Lung (tissue), 11 donors: ENCODE measurements at regions not wholly inside any gene's neighbourhood (a gene's known extent, or its start where the extent isn't known, plus 50 kb on each side); places are given as distances from the start of the nearest gene placed in this dataset.

Experiments
- ATAC-seq: fragments of 200-7000 bp; cut with Tn5 transposase; one replicate; pipeline ENCODE4 v1.9.1; 2020; ENCODE audit warnings: moderate number of reproducible peaks; ENCODE audit not compliant: insufficient read depth, low FRiP score
- DNase-seq, 3 donors: peaks; one replicate each; pipeline ENCODE4 v3.0.0-alpha.2; 2013 to 2017
- H3K27ac ChIP-seq, 2 donors: one replicate each; pipeline ENCODE4 v1.5.1; 2013; ENCODE audit warnings: mild to moderate bottlenecking in 2 of 2, moderate library complexity in 2 of 2, control low read depth in 1 of 2, inconsistent platforms in 1 of 2, low read depth in 1 of 2, low read length in 1 of 2
- H3K27me3 ChIP-seq, 3 donors: one replicate each; pipeline ENCODE4 v1.5.1; 2013; ENCODE audit warnings: low read length in 2 of 3; ENCODE audit not compliant: control insufficient read depth in 3 of 3, insufficient read depth in 3 of 3
- H3K36me3 ChIP-seq, 4 donors: one replicate each; pipeline ENCODE4 v1.5.1; 2013; ENCODE audit warnings: low read length in 4 of 4, mild to moderate bottlenecking in 1 of 4, moderate library complexity in 1 of 4; ENCODE audit not compliant: control insufficient read depth in 4 of 4, insufficient read depth in 4 of 4
- H3K4me1 ChIP-seq, 5 donors: one replicate each; pipeline ENCODE4 v1.5.1; 2013; ENCODE audit warnings: low read length in 5 of 5, mild to moderate bottlenecking in 2 of 5, moderate library complexity in 1 of 5; ENCODE audit not compliant: control insufficient read depth in 5 of 5, insufficient read depth in 5 of 5
- H3K4me3 ChIP-seq: one replicate; pipeline ENCODE4 v1.5.1; 2013; ENCODE audit warnings: mild to moderate bottlenecking, control low read depth, moderate library complexity
- H3K9ac ChIP-seq, 2 donors: one replicate each; pipeline ENCODE4 v1.5.1; 2013; ENCODE audit warnings: low read length in 2 of 2, control low read depth in 1 of 2; ENCODE audit not compliant: insufficient read depth in 1 of 2
- H3K9me3 ChIP-seq, 4 donors: one replicate each; pipeline ENCODE4 v1.5.1; 2013; ENCODE audit warnings: low read length in 3 of 4, mild to moderate bottlenecking in 1 of 4, moderate library complexity in 1 of 4; ENCODE audit not compliant: control insufficient read depth in 4 of 4, insufficient read depth in 3 of 4
- CTCF ChIP-seq: IDR thresholded peaks from 2 replicates; pipeline ENCODE4 v1.5.1; 2012; ENCODE audit warnings: mild to moderate bottlenecking; ENCODE audit errors: control extremely low read depth, extremely low read depth
- WGBS, 2 donors: extraction: QIAGEN DNeasy Blood & Tissue Kit; methylation state at CpG; one replicate each; pipeline ENCODE4 v1.1.7; 2013; 5-methylcytosine and 5-hydroxymethylcytosine counted together
- donor health status: control.
- donor health status: control.
- donor health status: Bipolar disorder and iron deficiency.
- donor health status: healthy.
- donor health status: DM: yes; HTN: yes; CAD: no.

DNA sequence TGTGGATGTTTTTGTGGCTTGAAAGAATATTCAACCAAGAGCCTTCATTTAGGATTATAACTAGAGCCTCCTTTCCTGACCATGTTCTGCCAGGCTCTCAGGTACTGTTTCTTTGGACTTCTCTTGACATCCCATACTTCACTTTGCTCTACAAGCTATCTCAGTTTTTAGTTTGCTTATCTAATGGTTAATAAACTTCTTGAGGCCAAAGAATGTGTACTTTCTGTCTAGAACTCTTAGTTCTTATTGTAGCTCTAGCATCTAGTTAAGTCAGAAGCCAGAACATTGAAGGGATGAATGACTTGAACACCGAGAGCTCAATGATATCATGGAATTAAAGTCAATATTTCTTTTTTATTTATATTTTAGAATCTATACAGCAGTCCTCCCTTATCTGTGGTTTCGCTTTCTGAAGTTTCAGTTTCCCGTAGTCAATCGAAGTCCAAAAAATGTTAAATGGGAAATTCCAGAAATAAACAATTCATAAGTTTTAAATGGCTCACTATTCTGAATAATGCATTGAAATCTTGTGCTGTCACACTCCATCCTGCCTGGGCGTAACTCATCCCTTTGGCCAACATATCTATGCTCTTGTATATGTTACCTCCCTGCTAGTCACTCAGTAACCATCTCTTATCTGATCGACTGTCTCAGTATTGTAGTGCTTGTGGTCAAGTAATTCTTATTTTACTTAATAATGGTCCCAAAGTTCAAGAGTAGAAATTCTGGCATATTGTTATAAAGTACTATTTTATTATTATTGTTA lies 368.6 kb upstream of the RBMS3 start:
- WGBS, 2 donors: 43 to 70% methylated on average over 6 of the region's 6 CpGs
- Histone ChIP-seq H3K27ac (no peak overlapping the region), H3K4me1 (peaks cover 0 to 22% (median 0%) of the 10 kb centered on the region in 5 donors), H3K9me3 (no peaks in the 10 kb centered on the region), H3K9ac (peak overlapping the region in 1 of 2 donors; percentile 30), H3K4me3 (no peak overlapping the region), H3K27me3 (no peaks in the 10 kb centered on the region), H3K36me3 (no peaks in the 10 kb centered on the region)
- ATAC-seq: no peak
- peak in 1 of 3 donors; percentile 17 for DNase-seq
- TF ChIP-seq CTCF: no peak

GRCh38 chr3:28915741-28916500 lies 364.9 kb upstream of the RBMS3 start:
- Histone ChIP-seq H3K4me3 (no peak overlapping the region), H3K36me3 (no peaks in the 10 kb centered on the region), H3K9me3 (no peaks in the 10 kb centered on the region), H3K27me3 (no peaks in the 10 kb centered on the region), H3K4me1 (peaks cover 0 to 22% (median 0%) of the 10 kb centered on the region in 5 donors), H3K9ac (peak overlapping the region in 1 of 2 donors; percentile 82), H3K27ac (no peak overlapping the region)
- DNase-seq (peak; percentile 46 to 85 (median 82)), ATAC-seq (no peak)
- WGBS, 2 donors: 56 to 62% methylated on average over 8 of the region's 8 CpGs
- no peak for TF ChIP-seq CTCF

- Histone ChIP-seq H3K36me3 (no peaks in the 10 kb centered on the region), H3K4me1 (peaks cover 0 to 22% (median 0%) of the 10 kb centered on the region in 5 donors), H3K9ac (peak overlapping the region in 1 of 2 donors; percentile 82), H3K27ac (peak overlapping the region; percentile 1 to 56), H3K9me3 (no peaks in the 10 kb centered on the region), H3K4me3 (no peak overlapping the region), H3K27me3 (no peaks in the 10 kb centered on the region)
- TF ChIP-seq CTCF: peak; percentile 11
- peak; percentile 82 to 95 (median 94) for DNase-seq
- no peak for ATAC-seq
- 46 to 51% methylated on average over 16 of the region's 16 CpGs for WGBS, 2 donors
Measured at GRCh38 chr3:28916713-28917499, 364.0 kb upstream of the RBMS3 start.
